Right atrium auricular region (tissue), 2 donors: ENCODE measurements at regions not wholly inside any gene's neighbourhood (a gene's known extent, or its start where the extent isn't known, plus 50 kb on each side); places are given as distances from the start of the nearest gene placed in this dataset.
"Not testable (repeated sequence)": the region's sequence is repeated elsewhere in the genome, so short reads cannot be mapped to it uniquely, and the experiment has no call there.

Experiments
- DNase-seq: peaks from one replicate; pipeline ENCODE4 v3.0.0-alpha.2; 2019; ENCODE audit warnings: low spot score
- H3K27ac ChIP-seq, 2 donors: fragments of 200-600 bp; sonication (generic); 1 replicate in 1 of 2; 2 replicates in 1 of 2; pipeline ENCODE4 v1.5.1; 2016 to 2019
- H3K27me3 ChIP-seq, 2 donors: fragments of 200-600 bp; sonication (generic); one replicate each; pipeline versions ENCODE4 v1.5.1 to v1.6.0; 2017 to 2019
- H3K36me3 ChIP-seq: fragments of 200-600 bp; sonication (generic); one replicate; pipeline ENCODE4 v1.5.1; 2016
- H3K4me1 ChIP-seq, 2 donors: fragments of 200-600 bp; sonication (generic); one replicate each; pipeline versions ENCODE4 v1.5.1 to v1.6.0; 2017 to 2019
- H3K4me3 ChIP-seq, 2 donors: fragments of 200-600 bp; sonication (generic); 1 replicate in 1 of 2; 2 replicates in 1 of 2; pipeline ENCODE4 v1.5.1; 2017 to 2019; ENCODE audit warnings: mild to moderate bottlenecking in 1 of 2, moderate library complexity in 1 of 2
- H3K9me3 ChIP-seq, 2 donors: fragments of 200-600 bp; sonication (generic); one replicate each; pipeline ENCODE4 v1.5.1; 2019
- CTCF ChIP-seq, 2 donors: fragments of 200-600 bp; sonication (generic); IDR thresholded peaks; one replicate each; pipeline ENCODE4 v1.5.1; 2019; ENCODE audit warnings: antibody characterized with exemption in 2 of 2

- Histone ChIP-seq H3K36me3 (no peaks in the 10 kb centered on the region), H3K4me3 (peak overlapping the region in 1 of 2 donors; percentile 37), H3K27me3 (no peaks in the 10 kb centered on the region), H3K4me1 (peaks cover 0 to 9% of the 10 kb centered on the region in 2 donors), H3K27ac (no peak overlapping the region), H3K9me3 (no peaks in the 10 kb centered on the region)
- no peak for TF ChIP-seq CTCF (IDR thresholded peaks at IDR 0.05)
- DNase-seq: no peak
Measured at GRCh38 chr13:25018729-25019115, 77.2 kb upstream of the PABPC3 start.

- not testable (repeated sequence) for H3K4me3 ChIP-seq, H3K27me3 ChIP-seq, DNase-seq
Measured at GRCh38 chr13:25019741-25020140, 76.2 kb upstream of the PABPC3 start.

GRCh38 chr13:25024175-25024574 is 71.8 kb upstream of the PABPC3 start:
- no peaks in the 10 kb centered on the region for H3K27me3 ChIP-seq
- no peaks in the 10 kb centered on the region for H3K9me3 ChIP-seq
- no peaks in the 10 kb centered on the region for H3K36me3 ChIP-seq
- H3K27ac ChIP-seq: no peak overlapping the region
- no peak overlapping the region for H3K4me3 ChIP-seq
- DNase-seq: no peak
- no peak for TF ChIP-seq CTCF (IDR thresholded peaks at IDR 0.05)
- no peaks in the 10 kb centered on the region for H3K4me1 ChIP-seq

More at GRCh38 chr13:25019741-25020140, 76.2 kb upstream of the PABPC3 start:
- not testable (repeated sequence) for H3K9me3 ChIP-seq, H3K36me3 ChIP-seq, H3K4me1 ChIP-seq, H3K27ac ChIP-seq

- no peaks in the 10 kb centered on the region for H3K9me3 ChIP-seq
- no peak overlapping the region for H3K4me3 ChIP-seq
- no peak for TF ChIP-seq CTCF (IDR thresholded peaks at IDR 0.05)
- no peak for DNase-seq
- H3K4me1 ChIP-seq: no peaks in the 10 kb centered on the region
- H3K36me3 ChIP-seq: no peaks in the 10 kb centered on the region
- H3K27ac ChIP-seq: no peak overlapping the region
- H3K27me3 ChIP-seq: no peaks in the 10 kb centered on the region
Measured at GRCh38 chr13:25032160-25032559, 63.8 kb upstream of the PABPC3 start.

- H3K27me3 ChIP-seq: no peaks in the 10 kb centered on the region
- no peaks in the 10 kb centered on the region for H3K9me3 ChIP-seq
Measured at GRCh38 chr13:25034173-25034572, 61.8 kb upstream of the PABPC3 start.

GRCh38 chr13:25037057-25037813 is 58.7 kb upstream of the PABPC3 start:
- H3K27me3 ChIP-seq: no peaks in the 10 kb centered on the region
- no peaks in the 10 kb centered on the region for H3K9me3 ChIP-seq
- H3K4me1 ChIP-seq: no peaks in the 10 kb centered on the region
- no peak overlapping the region for H3K27ac ChIP-seq
- peak; percentile 58 to 81 for TF ChIP-seq CTCF (IDR thresholded peaks at IDR 0.05)
- no peak for DNase-seq
- H3K4me3 ChIP-seq: no peak overlapping the region
- H3K36me3 ChIP-seq: no peaks in the 10 kb centered on the region

More at GRCh38 chr13:25034173-25034572, 61.8 kb upstream of the PABPC3 start:
- H3K4me3 ChIP-seq: no peak overlapping the region
- DNase-seq: no peak
- no peaks in the 10 kb centered on the region for H3K36me3 ChIP-seq
- TF ChIP-seq CTCF (IDR thresholded peaks at IDR 0.05): no peak
- no peaks in the 10 kb centered on the region for H3K4me1 ChIP-seq
- no peak overlapping the region for H3K27ac ChIP-seq
